ENCODE measurements at regions not wholly inside any gene's neighbourhood (a gene's known extent, or its start where the extent isn't known, plus 50 kb on each side); places are given as distances from the start of the nearest gene placed in this dataset.
"Not testable (repeated sequence)": the region's sequence is repeated elsewhere in the genome, so short reads cannot be mapped to it uniquely, and the experiment has no call there.

- TF ChIP-seq FOS, POLR2A (IDR thresholded peaks at IDR 0.05; ENCODE audit: low read depth, low read length): not testable (repeated sequence)
Observed at GRCh38 chr14:22100764-22101120, 427.1 kb upstream of the OR4E1 start.

All from IMR-90 (cell line).